ENCODE measurements at regions not wholly inside any gene's neighbourhood (a gene's known extent, or its start where the extent isn't known, plus 50 kb on each side); places are given as distances from the start of the nearest gene placed in this dataset.

- TF ChIP-seq DZIP1 (CRISPR knock-in tag; IDR thresholded peaks at IDR 0.05) = no peak
- no peak for TF ChIP-seq TAF15 (IDR thresholded peaks at IDR 0.05; ENCODE audit: low read depth, low read length, poor library complexity, severe bottlenecking)
- TF ChIP-seq TBX2 (CRISPR knock-in tag; IDR thresholded peaks at IDR 0.05; ENCODE audit: borderline replicate concordance) = peak; percentile 19; the same call in 1 of the 2 replicates
- TF ChIP-seq PTBP1 (IDR thresholded peaks at IDR 0.05; ENCODE audit: low read depth, low read length, poor library complexity, severe bottlenecking) = no peak
- TF ChIP-seq PAF1 (CRISPR knock-in tag; IDR thresholded peaks at IDR 0.05) = no peak
- no peak for TF ChIP-seq ZNF629 (CRISPR knock-in tag; conservative IDR thresholded peaks at IDR 0.05)
- no peak for TF ChIP-seq PITX1 (CRISPR knock-in tag; IDR thresholded peaks at IDR 0.05)
- TF ChIP-seq GABPB1 (CRISPR knock-in tag; IDR thresholded peaks at IDR 0.05) = no peak
- no peak for TF ChIP-seq KLF16 (CRISPR knock-in tag; IDR thresholded peaks at IDR 0.05)
- TF ChIP-seq THYN1 (CRISPR knock-in tag; IDR thresholded peaks at IDR 0.05; ENCODE audit: borderline replicate concordance, low read depth) = no peak
- no peak for TF ChIP-seq MAFG (CRISPR knock-in tag; IDR thresholded peaks at IDR 0.05)
- no peak for TF ChIP-seq ZNF776 (CRISPR knock-in tag; IDR thresholded peaks at IDR 0.05)
- no peak for TF ChIP-seq GLI4 (CRISPR knock-in tag; IDR thresholded peaks at IDR 0.05; ENCODE audit: borderline replicate concordance)
- TF ChIP-seq ZIK1 (CRISPR knock-in tag; IDR thresholded peaks at IDR 0.05; ENCODE audit: borderline replicate concordance, low read depth) = no peak
- TF ChIP-seq MIXL1 (CRISPR knock-in tag; IDR thresholded peaks at IDR 0.05) = 0 out of 2 replicates have a peak, but pooled peaks have one; percentile 25
- no peak for TF ChIP-seq RNF219 (CRISPR knock-in tag; IDR thresholded peaks at IDR 0.05)
- TF ChIP-seq ZNF670 (CRISPR knock-in tag; IDR thresholded peaks at IDR 0.05; ENCODE audit: borderline replicate concordance) = 0 out of 2 replicates have a peak, but pooled peaks have one; percentile 27
- 0 out of 4 replicates have a peak, but pooled peaks of 1 of the 2 experiments have one; percentile 2 for TF ChIP-seq EP300 (IDR thresholded peaks at IDR 0.05; ENCODE audit: low read depth in 2 of 2, low read length in 2 of 2)
- TF ChIP-seq EP300 (CRISPR knock-in tag; IDR thresholded peaks at IDR 0.05; ENCODE audit: borderline replicate concordance) = no peak
- TF ChIP-seq ZNF614 (CRISPR knock-in tag; IDR thresholded peaks at IDR 0.05; ENCODE audit: borderline replicate concordance) = no peak
- TF ChIP-seq SP4 (CRISPR knock-in tag; IDR thresholded peaks at IDR 0.05) = no peak
- no peak for TF ChIP-seq ZNF431 (CRISPR knock-in tag; IDR thresholded peaks at IDR 0.05; ENCODE audit: borderline replicate concordance, low read depth)
- TF ChIP-seq HMGA1 (CRISPR knock-in tag; conservative IDR thresholded peaks at IDR 0.05) = no peak
- no peak for TF ChIP-seq MLX (CRISPR knock-in tag; IDR thresholded peaks at IDR 0.05)
- no peak for TF ChIP-seq ZBTB25 (CRISPR knock-in tag; IDR thresholded peaks at IDR 0.05)
Measured at GRCh38 chr6:56742122-56742791, 99.6 kb upstream of the DST start (continued).

All from HepG2 (cell line).